ENCODE measurements at regions not wholly inside any gene's neighbourhood (a gene's known extent, or its start where the extent isn't known, plus 50 kb on each side); places are given as distances from the start of the nearest gene placed in this dataset.

GRCh38 chr5:125286271-125286670 is 539.8 kb upstream of the ZNF608 start:
- DNase-seq (ENCODE audit: low read depth in 2 of 2), result no peak

GRCh38 chr5:125289606-125290005 is 543.2 kb upstream of the ZNF608 start:
- no peak for DNase-seq (ENCODE audit: low read depth in 2 of 2)

GRCh38 chr5:125290935-125291334 is 544.5 kb upstream of the ZNF608 start:
- no peak for DNase-seq (ENCODE audit: low read depth in 2 of 2)

- no peak for DNase-seq (ENCODE audit: low read depth in 2 of 2)
These were observed 545.0 kb upstream of the ZNF608 start for GRCh38 chr5:125291447-125291846.

- no peak for DNase-seq (ENCODE audit: low read depth in 2 of 2)
These were observed 546.8 kb upstream of the ZNF608 start for GRCh38 chr5:125293223-125293622.

GRCh38 chr5:125293726-125294125 is 547.3 kb upstream of the ZNF608 start:
- no peak for DNase-seq (ENCODE audit: low read depth in 2 of 2)

GRCh38 chr5:125294844-125295243 is 548.4 kb upstream of the ZNF608 start:
- no peak for DNase-seq (ENCODE audit: low read depth in 2 of 2)

GRCh38 chr5:125295405-125295872 is 549.0 kb upstream of the ZNF608 start:
- DNase-seq (ENCODE audit: low read depth in 2 of 2), result no peak

GRCh38 chr5:125298258-125298657 is 551.8 kb upstream of the ZNF608 start:
- DNase-seq (ENCODE audit: low read depth in 2 of 2), result no peak

- DNase-seq (ENCODE audit: low read depth in 2 of 2), result no peak
These were observed 552.4 kb upstream of the ZNF608 start for GRCh38 chr5:125298746-125299379.

- no peak for DNase-seq (ENCODE audit: low read depth in 2 of 2)
These were observed 555.3 kb upstream of the ZNF608 start for GRCh38 chr5:125301711-125302110.

GRCh38 chr5:125302577-125302976 is 556.1 kb upstream of the ZNF608 start:
- no peak for DNase-seq (ENCODE audit: low read depth in 2 of 2)

- DNase-seq (ENCODE audit: low read depth in 2 of 2), result no peak
These were observed 560.3 kb upstream of the ZNF608 start for GRCh38 chr5:125306741-125307140.

GRCh38 chr5:125310749-125311148 is 564.3 kb upstream of the ZNF608 start:
- no peak for DNase-seq (ENCODE audit: low read depth in 2 of 2)

- no peak for DNase-seq (ENCODE audit: low read depth in 2 of 2)
These were observed 565.3 kb upstream of the ZNF608 start for GRCh38 chr5:125311743-125312142.

- DNase-seq (ENCODE audit: low read depth in 2 of 2), result no peak
These were observed 567.1 kb upstream of the ZNF608 start for GRCh38 chr5:125313555-125313954.

- DNase-seq (ENCODE audit: low read depth in 2 of 2), result no peak
These were observed 568.9 kb upstream of the ZNF608 start for GRCh38 chr5:125315306-125315705.

GRCh38 chr5:125316391-125316790 is 570.0 kb upstream of the ZNF608 start:
- DNase-seq (ENCODE audit: low read depth in 2 of 2), result no peak

- no peak for DNase-seq (ENCODE audit: low read depth in 2 of 2)
These were observed 570.6 kb upstream of the ZNF608 start for GRCh38 chr5:125316915-125317535.

- no peak for DNase-seq (ENCODE audit: low read depth in 2 of 2)
These were observed 571.1 kb upstream of the ZNF608 start for GRCh38 chr5:125317536-125317995.

GRCh38 chr5:125321654-125322053 is 575.2 kb upstream of the ZNF608 start:
- DNase-seq (ENCODE audit: low read depth in 2 of 2), result no peak

- DNase-seq (ENCODE audit: low read depth in 2 of 2), result no peak
These were observed 577.2 kb upstream of the ZNF608 start for GRCh38 chr5:125323613-125324012.

GRCh38 chr5:125325488-125326149 is 579.2 kb upstream of the ZNF608 start:
- no peak for DNase-seq (ENCODE audit: low read depth in 2 of 2)

All from stimulated activated CD8-positive, alpha-beta memory T cell treated with anti-CD3 and anti-CD28 coated beads, Interleukin-2, amount 100 ng/mL, for 1 hour (primary cell).